GM03348 (cell line): ENCODE measurements at regions not wholly inside any gene's neighbourhood (a gene's known extent, or its start where the extent isn't known, plus 50 kb on each side); places are given as distances from the start of the nearest gene placed in this dataset.
"Not testable (repeated sequence)": the region's sequence is repeated elsewhere in the genome, so short reads cannot be mapped to it uniquely, and the experiment has no call there.

Experiments used
- DNase-seq: peaks from one replicate; pipeline ENCODE4 v3.0.0; 2012; ENCODE audit warnings: low spot score

DNA sequence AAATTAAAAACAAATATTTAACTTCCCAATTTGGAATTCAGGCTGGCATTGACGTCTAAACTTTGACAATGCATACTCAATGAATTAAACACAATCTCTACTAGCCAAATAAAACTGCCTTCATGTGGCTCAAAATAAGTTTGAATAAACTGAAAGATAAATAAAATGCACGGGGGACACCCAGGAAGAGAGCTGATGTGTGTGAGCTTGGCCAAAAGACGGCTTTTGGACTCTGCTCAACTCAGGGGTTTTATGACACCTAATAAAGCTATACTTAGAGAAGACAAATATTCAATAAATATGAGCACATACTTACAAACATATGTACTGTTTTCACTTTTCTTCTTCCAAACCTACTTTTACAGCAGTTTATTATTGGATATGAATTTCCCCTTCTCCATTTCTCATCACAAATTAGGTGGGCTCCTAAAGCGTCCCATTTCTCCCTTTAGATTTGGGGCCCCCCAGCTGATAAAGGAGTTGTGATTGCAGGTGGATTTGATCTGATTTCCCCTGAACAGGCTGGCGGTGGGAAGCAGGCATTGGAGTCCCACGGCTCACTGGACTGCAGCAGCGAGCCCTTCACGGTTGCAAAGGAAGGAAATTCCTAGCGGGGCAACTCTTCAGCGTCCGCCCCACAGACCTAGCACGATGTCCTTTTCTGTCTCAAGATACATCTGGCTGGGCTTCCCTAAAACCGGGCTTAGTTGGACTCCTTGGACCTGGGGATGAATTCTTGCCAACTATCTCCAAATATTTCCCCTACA is 79.6 kb downstream of the INSIG1 start:
- no peak for DNase-seq

DNA sequence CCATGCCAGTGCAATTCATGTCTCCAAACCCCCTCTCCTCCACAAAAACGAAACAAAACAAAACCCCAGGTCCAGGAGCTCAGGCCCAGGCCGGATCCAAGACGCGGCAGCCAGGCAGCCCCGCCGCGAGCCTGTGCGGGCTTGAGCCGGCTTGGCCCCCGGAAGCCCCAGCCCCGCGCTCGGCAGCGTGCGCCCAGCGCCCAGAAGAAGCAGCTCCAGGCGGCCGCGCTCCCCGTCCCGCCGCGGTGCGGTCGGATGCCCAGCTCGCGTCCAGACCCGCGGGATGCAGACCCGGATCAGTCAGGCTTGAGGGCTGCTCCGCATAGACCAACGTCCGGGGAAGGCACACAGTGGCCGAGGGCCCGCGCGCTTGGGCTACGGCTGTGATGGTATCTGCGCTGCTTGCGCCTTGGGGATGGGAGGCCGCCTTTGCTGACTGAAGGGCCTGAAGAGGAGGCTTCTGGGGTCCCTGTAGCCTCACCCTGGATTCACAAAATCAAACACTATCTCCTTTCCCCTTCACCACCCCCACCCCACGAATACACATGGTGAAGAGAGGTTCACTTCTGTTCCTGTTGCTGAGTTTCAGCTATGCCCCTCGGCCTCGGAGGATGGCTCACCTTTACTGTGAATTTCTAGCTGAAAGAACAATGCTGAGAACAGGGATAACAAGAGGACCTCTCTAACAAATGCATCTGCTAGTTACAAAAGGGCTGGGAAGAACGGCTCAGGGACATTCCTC is 79.9 kb upstream of the EN2 start:
- DNase-seq: peak; percentile 73

GRCh38 chr7:155378580-155378934 is 79.4 kb upstream of the EN2 start:
- DNase-seq: no peak

DNA sequence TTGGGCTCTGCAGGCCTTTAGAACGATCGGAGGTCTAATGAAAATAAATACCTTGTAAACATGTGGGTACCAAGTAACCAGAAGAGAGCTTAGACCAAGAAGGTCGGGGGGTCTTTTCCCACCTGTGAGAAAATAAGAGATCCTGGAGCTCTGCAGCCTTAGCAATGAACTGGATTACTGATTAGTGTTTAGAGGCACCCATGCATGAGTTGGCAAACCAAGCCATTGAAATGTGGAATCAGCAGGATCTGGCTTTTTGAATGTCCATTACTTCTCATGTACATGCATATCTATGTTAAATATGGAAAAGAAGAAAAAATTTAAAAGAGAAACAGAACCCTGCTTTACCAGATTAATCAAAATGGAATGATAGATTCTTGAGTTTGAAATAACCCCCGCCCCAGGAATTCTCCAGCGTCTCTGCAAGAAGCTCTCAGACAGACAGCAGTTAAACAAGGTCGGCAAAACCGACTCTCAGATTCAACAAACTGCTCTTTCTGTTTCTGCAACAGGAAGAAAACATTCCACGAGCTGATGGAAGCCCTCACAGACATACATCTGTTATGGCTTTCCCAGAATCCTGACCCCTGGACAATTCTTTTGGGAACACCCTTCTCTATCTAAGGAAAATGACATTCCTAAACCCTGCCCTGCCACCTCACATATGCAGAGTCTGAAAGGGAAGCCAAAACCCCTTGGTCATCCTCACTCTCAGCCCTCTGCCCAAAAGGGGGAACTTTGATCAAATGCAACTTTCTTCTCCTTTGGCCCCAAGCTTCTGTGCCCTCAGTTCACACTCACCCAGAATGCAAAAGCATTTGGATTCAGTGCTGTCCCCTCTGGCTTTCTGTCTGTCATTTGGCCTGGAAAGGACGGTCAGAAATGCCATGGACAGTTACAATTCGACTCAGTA is 78.7 kb upstream of the EN2 start:
- DNase-seq: no peak

GRCh38 chr7:155380221-155380861 is 77.6 kb upstream of the EN2 start:
- peak; percentile 86 for DNase-seq

DNA sequence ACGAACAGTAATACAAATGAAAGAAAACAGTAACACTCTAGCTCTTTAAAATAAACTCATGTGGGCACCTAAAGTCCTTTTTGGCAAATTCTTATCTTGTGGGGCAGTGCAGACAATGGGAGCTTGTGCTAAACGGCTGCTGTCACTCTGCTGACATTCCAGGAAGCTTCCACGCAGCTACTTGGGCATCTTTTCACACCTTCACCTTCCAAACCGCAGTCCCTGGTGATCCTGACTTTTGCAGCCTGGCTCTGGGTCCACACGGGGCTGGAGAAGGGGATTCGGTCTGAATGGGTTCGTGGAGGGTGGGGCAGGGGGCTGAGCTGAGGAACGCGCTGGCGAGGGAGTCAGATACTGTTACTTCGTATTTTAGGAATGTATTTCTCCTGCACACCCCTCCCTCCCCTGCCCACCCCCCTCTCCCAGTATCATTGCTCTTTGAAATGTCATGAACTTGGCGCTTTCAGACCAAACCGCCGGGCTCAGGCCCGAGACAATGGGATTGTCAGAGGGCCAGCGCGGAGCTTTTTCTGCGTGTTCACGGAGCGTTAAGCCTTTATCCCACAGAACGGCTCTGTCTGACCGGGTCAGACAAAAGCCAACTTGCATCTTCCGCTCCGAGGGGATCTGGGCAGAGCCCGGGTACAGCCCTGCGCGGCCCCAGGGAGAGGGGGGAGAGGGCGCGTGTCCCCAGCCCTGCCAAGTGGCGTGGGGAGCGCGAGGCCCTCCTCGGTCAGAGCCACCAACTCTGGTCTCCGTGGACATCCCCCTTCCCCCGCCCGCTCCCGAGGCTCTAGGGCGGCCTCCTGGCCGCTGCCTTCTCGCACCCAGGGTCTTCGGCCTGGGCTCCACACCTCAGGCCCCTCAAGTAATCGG is 76.7 kb upstream of the EN2 start:
- DNase-seq: no peak

GRCh38 chr7:155381852-155382801 is 75.8 kb upstream of the EN2 start:
- DNase-seq: peak; percentile 48

DNA sequence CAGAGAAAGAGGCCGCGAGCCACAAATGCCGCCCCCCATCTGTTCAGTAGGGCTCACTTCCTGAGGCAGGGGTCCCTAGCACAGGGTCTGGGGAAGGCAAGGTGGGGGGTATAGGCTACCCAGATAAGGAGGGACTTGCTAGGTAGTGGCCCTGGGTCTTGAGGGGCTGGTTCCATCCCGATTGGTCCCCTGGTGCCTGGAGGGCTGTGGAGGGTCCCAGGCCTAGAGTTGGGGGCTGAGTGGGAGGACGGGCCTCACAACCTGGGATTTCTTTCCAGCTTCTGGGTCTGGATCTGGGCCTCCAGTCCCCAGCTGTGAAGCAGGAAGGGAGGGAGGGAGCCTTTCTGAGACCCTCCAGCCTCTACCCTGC is 75.1 kb upstream of the EN2 start:
- no peak for DNase-seq

GRCh38 chr7:155383756-155384491 is 74.0 kb upstream of the EN2 start:
- no peak for DNase-seq

- DNase-seq: no peak
Observed at GRCh38 chr7:155384751-155385150, 73.2 kb upstream of the EN2 start.

DNA sequence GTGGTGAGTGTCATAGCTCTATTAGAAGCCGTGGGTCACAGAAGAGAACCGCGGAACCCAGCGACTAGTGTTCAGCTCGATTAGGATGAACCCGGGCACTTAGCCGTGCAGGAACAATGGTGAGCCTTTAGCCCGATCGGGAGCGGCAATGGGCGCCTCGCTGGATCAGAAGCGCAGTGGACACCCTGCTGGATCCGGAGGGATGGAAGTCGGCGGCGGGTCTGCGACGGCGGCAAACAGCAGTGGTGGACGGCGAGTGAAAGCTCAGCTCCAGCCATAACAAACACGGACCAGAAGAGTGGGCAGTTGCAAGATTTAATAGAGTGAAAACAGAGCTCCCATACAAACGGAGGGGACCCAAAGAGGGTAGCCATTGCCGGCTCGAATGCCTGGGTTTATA is 72.7 kb upstream of the EN2 start:
- DNase-seq: not testable (repeated sequence)

DNA sequence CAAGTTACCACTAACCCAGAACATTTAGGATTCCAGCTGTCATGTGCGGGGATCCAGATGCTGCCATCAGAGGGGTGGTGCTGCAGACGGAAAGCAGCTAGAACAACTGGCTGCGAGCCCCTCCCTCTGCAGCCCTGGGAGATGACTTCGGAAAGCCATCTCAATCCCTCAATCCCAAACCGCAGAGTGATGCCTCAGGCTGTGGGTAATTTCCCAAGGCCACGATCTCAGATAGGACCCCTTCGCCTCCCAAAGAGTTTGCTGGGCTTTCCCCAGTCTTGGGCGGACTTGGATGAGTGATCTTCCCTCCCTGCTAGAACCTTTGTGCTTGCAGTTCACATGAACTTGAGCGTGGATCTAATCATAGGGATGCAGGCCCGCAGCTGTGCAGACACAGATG is 71.3 kb upstream of the EN2 start:
- no peak for DNase-seq

GRCh38 chr7:155387066-155387620 is 70.8 kb upstream of the EN2 start:
- DNase-seq: no peak

DNA sequence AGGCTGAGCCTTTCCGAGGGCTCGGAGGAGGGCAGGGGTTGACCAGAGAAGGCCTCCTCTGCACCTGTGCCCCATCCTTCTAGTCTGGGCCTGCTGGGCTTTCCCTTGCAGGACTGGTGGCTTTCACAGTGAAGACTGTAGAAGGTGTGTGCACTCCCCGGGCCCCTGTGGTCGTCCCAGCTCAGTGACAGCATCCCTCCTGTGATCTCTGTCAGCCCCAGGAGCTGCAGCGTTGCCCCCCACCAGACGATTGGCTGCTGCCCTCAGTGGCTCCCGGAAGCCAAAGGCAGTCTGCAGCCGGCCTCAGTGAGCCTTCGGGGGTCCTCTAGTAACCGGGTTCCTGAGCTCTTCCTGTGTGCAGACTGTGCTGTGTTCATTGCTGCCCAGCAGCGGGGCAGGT is 69.4 kb upstream of the EN2 start:
- DNase-seq: no peak

DNA sequence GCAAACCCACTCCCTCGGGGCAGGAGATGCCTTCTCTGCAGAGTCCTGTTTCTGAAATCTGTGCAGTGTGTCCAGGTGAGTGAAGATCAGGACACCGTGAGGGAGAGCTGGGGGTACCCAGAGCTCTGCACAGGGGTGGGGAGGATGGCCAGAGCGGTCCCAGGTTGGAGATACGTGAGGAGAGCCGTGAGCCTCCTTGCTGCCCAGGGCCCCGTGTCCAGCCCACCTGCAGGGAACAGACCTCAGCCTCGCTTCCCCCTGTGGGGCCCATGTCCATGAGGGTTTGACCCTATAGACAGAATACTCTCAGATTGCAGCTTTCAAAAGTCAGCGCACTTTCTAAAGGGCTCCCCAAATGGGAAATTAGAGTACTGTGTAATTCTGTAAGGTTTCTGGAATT is 66.5 kb upstream of the EN2 start:
- DNase-seq: no peak

- no peak for DNase-seq
Observed at GRCh38 chr7:155392726-155393570, 65.0 kb upstream of the EN2 start.

DNA sequence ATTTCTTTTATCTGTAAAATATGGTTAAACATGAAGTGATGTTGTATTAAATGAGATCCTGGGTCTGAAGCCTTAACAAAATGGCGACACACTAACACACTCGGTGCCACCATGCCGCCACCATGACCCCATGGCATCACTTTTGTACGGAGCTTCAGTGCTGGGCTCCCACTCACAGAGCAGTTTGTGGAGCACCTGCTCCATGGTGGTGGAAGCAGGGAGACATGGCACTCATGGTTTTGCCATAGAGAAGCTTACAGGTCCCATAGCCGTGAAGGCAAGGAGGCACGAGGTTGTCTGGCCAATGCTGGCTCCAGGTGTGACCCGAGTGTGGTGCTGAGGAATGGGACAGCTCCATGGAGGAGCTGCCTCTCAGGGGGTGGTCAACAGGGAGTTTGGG is 63.5 kb upstream of the EN2 start:
- DNase-seq: no peak

DNA sequence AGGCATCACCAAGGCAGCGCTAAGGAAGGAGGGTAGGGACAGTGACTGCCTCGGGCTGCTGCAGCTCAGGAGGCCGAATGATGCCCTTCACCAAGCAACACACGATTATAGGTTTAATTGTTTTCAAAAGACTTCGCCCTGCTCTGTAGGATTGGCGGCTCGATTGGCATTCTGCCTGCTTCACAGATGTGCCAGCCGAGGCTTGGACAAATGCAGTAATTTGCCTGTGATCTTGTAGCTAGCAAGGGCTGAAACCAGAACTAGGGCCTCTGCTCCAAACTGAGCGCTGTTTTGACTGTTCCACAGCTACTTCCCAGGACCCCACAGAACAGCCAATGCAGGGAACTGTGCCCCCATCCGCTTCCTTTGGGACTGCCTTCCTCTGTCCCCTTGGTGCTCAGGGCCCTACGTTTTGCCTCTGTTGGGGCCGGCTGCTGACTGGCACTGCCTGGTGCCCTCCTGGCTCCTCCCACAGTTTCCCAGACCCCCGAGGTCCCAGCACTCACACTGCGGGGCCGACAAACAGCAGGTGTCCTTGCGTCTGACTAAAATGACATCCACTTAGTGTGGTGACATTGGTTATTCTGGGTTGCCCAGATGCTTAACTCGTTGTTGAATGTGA is 62.6 kb upstream of the EN2 start:
- no peak for DNase-seq
